B cell (primary cell): ENCODE measurements at regions not wholly inside any gene's neighbourhood (a gene's known extent, or its start where the extent isn't known, plus 50 kb on each side); places are given as distances from the start of the nearest gene placed in this dataset.

Source experiments
- ATAC-seq: fragments of 200-7000 bp; cut with Tn5 transposase; one replicate; pipeline ENCODE4 v1.10.0; 2021; ENCODE audit warnings: low read depth, mild to moderate bottlenecking, moderate number of reproducible peaks, moderate library complexity
- CTCF ChIA-PET: fragments of 350-600 bp; sonication (Branson Sonifier 250); formaldehyde crosslinking; loops from one replicate; lab custom pipeline; 2021; ENCODE audit warnings: antibody characterized with exemption, inconsistent platforms; lab: Charles Lee
- POLR2A ChIA-PET: fragments of 350-600 bp; sonication (Branson Sonifier 250); formaldehyde crosslinking; loops from one replicate; lab custom pipeline; 2021; ENCODE audit warnings: antibody characterized with exemption; lab: Charles Lee
- DNase-seq: peaks from one replicate; pipeline ENCODE4 v3.0.0; 2013
- H2AFZ ChIP-seq: 2 replicates; pipeline ENCODE4 v1.6.1; 2012; ENCODE audit warnings: mild to moderate bottlenecking, low read depth, low read length; ENCODE audit not compliant: insufficient read depth, poor library complexity, severe bottlenecking
- H3K27ac ChIP-seq, 2 donors: 1 replicate in 1 of 2; 2 replicates in 1 of 2; pipeline ENCODE4 v1.5.1; 2012 to 2013; ENCODE audit warnings: low read length in 2 of 2, mild to moderate bottlenecking in 2 of 2, moderate library complexity in 1 of 2
- H3K27me3 ChIP-seq, 4 experiments: fragments of 200-600 bp in 1 of 4; sonication (generic) in 1 of 4; replicated peaks in 1 of 4; 1 replicate in 2 of 4; 2 replicates in 2 of 4; pipeline versions ENCODE4 v1.6.1 to v1.7.0; 2013 to 2016; ENCODE audit warnings: low read length in 3 of 4, mild to moderate bottlenecking in 2 of 4, mixed read lengths in 1 of 4, moderate library complexity in 1 of 4; ENCODE audit not compliant: insufficient read depth in 4 of 4, control insufficient read depth in 3 of 4; ENCODE audit errors: control extremely low read depth in 1 of 4
- H3K36me3 ChIP-seq, 2 experiments: replicated peaks in 1 of 2; 1 replicate in 1 of 2; 2 replicates in 1 of 2; pipeline versions ENCODE4 v1.6.1 to v1.7.1; 2013; ENCODE audit warnings: low read length in 1 of 2; ENCODE audit not compliant: insufficient read depth in 2 of 2, control insufficient read depth in 1 of 2; ENCODE audit errors: control extremely low read depth in 1 of 2, extremely low read depth in 1 of 2
- H3K4me1 ChIP-seq, 2 donors: fragments of 200-600 bp in 1 of 2; sonication (generic) in 1 of 2; 1 replicate in 1 of 2; 2 replicates in 1 of 2; pipeline versions ENCODE4 v1.5.1 to v1.6.1; 2013 to 2017; ENCODE audit warnings: low read length in 2 of 2; ENCODE audit not compliant: control insufficient read depth in 2 of 2, insufficient read depth in 2 of 2
- H3K4me2 ChIP-seq: replicated peaks from 2 replicates; pipeline ENCODE3; 2012; ENCODE audit warnings: mild to moderate bottlenecking, low read depth, low read length; ENCODE audit not compliant: poor library complexity, severe bottlenecking
- H3K4me3 ChIP-seq, 5 experiments: fragments of 200-600 bp in 1 of 5; sonication (generic) in 1 of 5; 1 replicate in 3 of 5; 2 replicates in 2 of 5; pipeline versions ENCODE4 v1.5.1 to v1.7.0; 2011 to 2016; ENCODE audit warnings: low read length in 4 of 5, mild to moderate bottlenecking in 4 of 5, low read depth in 2 of 5, control low read depth in 1 of 5, moderate library complexity in 1 of 5; ENCODE audit not compliant: insufficient read depth in 1 of 5; ENCODE audit errors: control extremely low read depth in 1 of 5, extremely low read depth in 1 of 5
- H3K79me2 ChIP-seq: fragments of 200-600 bp; sonication (generic); one replicate; pipeline ENCODE4 v1.6.0; 2016; ENCODE audit warnings: low read length; ENCODE audit not compliant: control insufficient read depth, insufficient read depth
- H3K9ac ChIP-seq: fragments of 200-600 bp; sonication (generic); 2 replicates; pipeline ENCODE4 v1.6.1; 2017; ENCODE audit warnings: mild to moderate bottlenecking, low read length, moderate library complexity
- H3K9me3 ChIP-seq, 3 donors: one replicate each; pipeline versions ENCODE4 v1.6.1 to v1.7.1; 2013; ENCODE audit warnings: low read length in 2 of 3; ENCODE audit not compliant: control insufficient read depth in 2 of 3, insufficient read depth in 1 of 3; ENCODE audit errors: control extremely low read depth in 1 of 3
- H4K20me1 ChIP-seq: 2 replicates; pipeline ENCODE4 v1.6.0; 2012; ENCODE audit warnings: mild to moderate bottlenecking, low read length; ENCODE audit not compliant: insufficient read depth, control insufficient read depth, poor library complexity, severe bottlenecking
- H3K27ac Mint-ChIP-seq: one replicate; pipeline ENCODE4 v1.8.0; 2021; ENCODE audit warnings: mixed read lengths
- H3K27me3 Mint-ChIP-seq: one replicate; pipeline ENCODE4 v1.8.0; 2021; ENCODE audit warnings: mixed read lengths
- H3K4me1 Mint-ChIP-seq: one replicate; pipeline ENCODE4 v1.8.0; 2021; ENCODE audit warnings: mixed read lengths
- H3K4me3 Mint-ChIP-seq: one replicate; pipeline ENCODE4 v1.8.0; 2021; ENCODE audit warnings: mixed read lengths
- H3K9me3 Mint-ChIP-seq: one replicate; pipeline ENCODE4 v1.8.0; 2022; ENCODE audit warnings: mixed read lengths; ENCODE audit not compliant: insufficient read depth
- EZH2 ChIP-seq: IDR thresholded peaks from 2 replicates; pipeline ENCODE4 v1.6.1; 2012; ENCODE audit warnings: borderline replicate concordance, low read depth, mild to moderate bottlenecking, moderate library complexity, low read length; ENCODE audit not compliant: insufficient read depth, poor library complexity, severe bottlenecking
- WGBS: methylation state at CpG from one replicate; pipeline ENCODE4 v1.1.5; 2013; ENCODE audit warnings: missing lambda C conversion rate; ENCODE audit not compliant: insufficient coverage; 5-methylcytosine and 5-hydroxymethylcytosine counted together
- intact Hi-C: fragments of 100-400 bp; cut with micrococcal nuclease; formaldehyde crosslinking; loops from one replicate; pipeline ENCODE4 v1.10.0; 2022
- TF ChIP-seq, protein P1 (sequence below): fragments of 200-600 bp; IDR thresholded peaks from one replicate; pipeline ENCODE4 v1.8.0; 2022; ENCODE audit warnings: antibody characterized with exemption, mild to moderate bottlenecking

DNA sequence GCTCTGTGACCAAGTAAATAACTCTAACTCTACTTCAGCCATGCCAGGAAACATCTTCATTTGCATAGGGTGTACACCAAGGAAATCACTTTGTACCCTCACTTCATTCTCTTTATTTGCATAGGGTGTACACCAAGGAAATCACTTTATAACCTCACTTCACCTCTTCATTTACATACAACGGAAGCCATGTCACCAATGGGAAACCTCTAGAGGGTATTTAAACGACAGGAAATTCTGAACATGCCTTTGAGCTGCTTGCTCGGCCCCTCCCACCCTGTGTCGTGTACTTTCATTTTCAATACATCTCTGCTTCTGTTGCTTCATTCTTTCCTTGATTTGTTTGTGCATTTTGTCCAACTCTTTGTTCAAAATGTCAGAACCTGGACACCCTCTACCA is 848.1 kb upstream of the FRG1 start:
- DNase-seq = no peak
- no peak for TF ChIP-seq EZH2
- TF ChIP-seq, protein P1, sequence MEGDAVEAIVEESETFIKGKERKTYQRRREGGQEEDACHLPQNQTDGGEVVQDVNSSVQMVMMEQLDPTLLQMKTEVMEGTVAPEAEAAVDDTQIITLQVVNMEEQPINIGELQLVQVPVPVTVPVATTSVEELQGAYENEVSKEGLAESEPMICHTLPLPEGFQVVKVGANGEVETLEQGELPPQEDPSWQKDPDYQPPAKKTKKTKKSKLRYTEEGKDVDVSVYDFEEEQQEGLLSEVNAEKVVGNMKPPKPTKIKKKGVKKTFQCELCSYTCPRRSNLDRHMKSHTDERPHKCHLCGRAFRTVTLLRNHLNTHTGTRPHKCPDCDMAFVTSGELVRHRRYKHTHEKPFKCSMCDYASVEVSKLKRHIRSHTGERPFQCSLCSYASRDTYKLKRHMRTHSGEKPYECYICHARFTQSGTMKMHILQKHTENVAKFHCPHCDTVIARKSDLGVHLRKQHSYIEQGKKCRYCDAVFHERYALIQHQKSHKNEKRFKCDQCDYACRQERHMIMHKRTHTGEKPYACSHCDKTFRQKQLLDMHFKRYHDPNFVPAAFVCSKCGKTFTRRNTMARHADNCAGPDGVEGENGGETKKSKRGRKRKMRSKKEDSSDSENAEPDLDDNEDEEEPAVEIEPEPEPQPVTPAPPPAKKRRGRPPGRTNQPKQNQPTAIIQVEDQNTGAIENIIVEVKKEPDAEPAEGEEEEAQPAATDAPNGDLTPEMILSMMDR = no peak
- no peaks in the 10 kb centered on the region for H4K20me1 ChIP-seq
- no peaks in the 10 kb centered on the region for H3K4me1 Mint-ChIP-seq
- no peak for ATAC-seq
- no peak overlapping the region for H3K4me2 ChIP-seq
- H3K27me3 ChIP-seq = no peaks in the 10 kb centered on the region
- H3K79me2 ChIP-seq = no peaks in the 10 kb centered on the region
- no peak overlapping the region for H3K4me3 ChIP-seq
- H3K4me3 Mint-ChIP-seq = no peak overlapping the region
- no peaks in the 10 kb centered on the region for H3K4me1 ChIP-seq
- no peaks in the 10 kb centered on the region for H3K36me3 ChIP-seq
- H3K27me3 Mint-ChIP-seq = no peaks in the 10 kb centered on the region
- no peak overlapping the region for H3K27ac ChIP-seq
- POLR2A ChIA-PET = no interaction called here
- CTCF ChIA-PET = no interaction called here
- no peak overlapping the region for H3K27ac Mint-ChIP-seq
- H3K9me3 Mint-ChIP-seq = peaks cover 4% of the 10 kb centered on the region
- H2AFZ ChIP-seq = no peak overlapping the region
- intact Hi-C loops = no loop called here
- no peak overlapping the region for H3K9ac ChIP-seq
- 77% methylated on average over 3 of the region's 4 CpGs for WGBS
- peaks cover 0 to 11% (median 0%) of the 10 kb centered on the region in 3 donors for H3K9me3 ChIP-seq

DNA sequence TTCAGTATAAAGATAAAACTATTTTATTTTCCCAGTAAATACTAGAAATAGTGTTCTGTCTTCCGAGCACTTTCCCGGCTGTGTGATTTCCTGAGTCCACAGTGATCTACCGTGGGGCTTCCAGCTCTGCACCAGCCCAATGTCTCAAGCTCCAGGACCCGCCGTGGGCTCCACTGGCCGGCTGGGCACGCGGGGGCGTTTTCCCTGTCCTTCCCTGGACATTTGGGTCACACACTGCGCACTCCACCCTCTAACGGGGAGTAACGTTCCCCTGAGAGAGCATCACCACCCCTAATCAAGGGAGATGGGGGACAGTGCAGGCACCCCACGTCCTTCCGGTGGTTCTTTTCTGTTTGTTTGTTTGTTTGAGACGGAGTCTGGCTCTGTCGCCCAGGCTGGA is 844.6 kb upstream of the FRG1 start:
- Histone ChIP-seq H2AFZ (no peak overlapping the region), H3K27me3 (no peaks in the 10 kb centered on the region), H3K4me3 (no peak overlapping the region), H3K9ac (no peak overlapping the region), H3K9me3 (peaks cover 0 to 11% (median 0%) of the 10 kb centered on the region in 3 donors), H3K27ac (no peak overlapping the region), H3K4me1 (no peaks in the 10 kb centered on the region), H4K20me1 (no peaks in the 10 kb centered on the region), H3K4me2 (no peak overlapping the region), H3K36me3 (no peaks in the 10 kb centered on the region), H3K79me2 (no peaks in the 10 kb centered on the region)
- intact Hi-C loops = no loop called here
- ChIA-PET POLR2A (no interaction called here), CTCF (no interaction called here)
- WGBS = 97% methylated on average over 12 of the region's 16 CpGs
- ATAC-seq (no peak), DNase-seq (no peak)
- Mint-ChIP-seq H3K27ac (no peak overlapping the region), H3K4me3 (no peak overlapping the region), H3K4me1 (no peaks in the 10 kb centered on the region), H3K27me3 (no peaks in the 10 kb centered on the region), H3K9me3 (peaks cover 4% of the 10 kb centered on the region)
- TF ChIP-seq, protein P1 = no peak
- TF ChIP-seq EZH2 = no peak
